GM12891 (cell line): ENCODE measurements at regions not wholly inside any gene's neighbourhood (a gene's known extent, or its start where the extent isn't known, plus 50 kb on each side); places are given as distances from the start of the nearest gene placed in this dataset.

Experiments used
- PAX5 ChIP-seq: IDR thresholded peaks from 2 replicates; pipeline ENCODE4 v1.6.1; 2011; ENCODE audit warnings: low read length, moderate library complexity, mild to moderate bottlenecking; ENCODE audit not compliant: insufficient read depth, severe bottlenecking
- POLR2A ChIP-seq: IDR thresholded peaks from 2 replicates; pipeline ENCODE4 v1.6.1; 2011; ENCODE audit warnings: low read depth, low read length, control low read depth
- POLR2AphosphoS5 ChIP-seq: IDR thresholded peaks from 2 replicates; pipeline ENCODE4 v1.6.1; 2011; ENCODE audit warnings: low read depth, low read length, control low read depth
- SPI1 ChIP-seq: IDR thresholded peaks from 2 replicates; pipeline ENCODE4 v1.6.1; 2011; ENCODE audit warnings: low read depth, low read length, control low read depth
- TAF1 ChIP-seq: IDR thresholded peaks from 2 replicates; pipeline ENCODE4 v1.6.1; 2011; ENCODE audit warnings: low read depth, low read length, control low read depth

DNA sequence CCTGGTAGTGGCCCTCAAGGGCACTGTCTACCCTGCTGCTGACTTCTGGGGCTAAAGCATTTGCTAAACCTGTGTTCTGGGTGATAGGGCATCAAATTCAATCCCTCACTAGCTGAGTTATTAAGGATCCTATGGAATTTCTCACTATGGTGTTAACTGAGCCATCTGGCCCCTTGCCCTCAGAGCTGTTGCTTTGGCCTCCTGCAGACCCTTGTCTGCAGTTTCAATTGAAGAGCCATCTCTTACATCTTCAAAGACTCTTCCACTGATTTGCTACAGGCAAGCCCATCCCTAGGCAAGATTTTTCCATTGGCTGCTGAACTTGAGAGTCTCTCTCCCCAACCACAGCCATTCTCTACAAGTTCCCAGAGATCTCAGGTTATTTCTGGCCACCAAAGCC, 418.2 kb downstream of the ZNF608 start:
- TF ChIP-seq POLR2A: no peak
- no peak for TF ChIP-seq POLR2AphosphoS5
- no peak for TF ChIP-seq TAF1
- TF ChIP-seq PAX5: no peak
- no peak for TF ChIP-seq SPI1
